GM13977 (cell line): ENCODE measurements at regions not wholly inside any gene's neighbourhood (a gene's known extent, or its start where the extent isn't known, plus 50 kb on each side); places are given as distances from the start of the nearest gene placed in this dataset.

Experiments used
- DNase-seq: peaks from one replicate; pipeline ENCODE4 v3.0.0; 2012; ENCODE audit warnings: low spot score
- CTCF ChIP-seq: IDR thresholded peaks from 2 replicates; pipeline ENCODE4 v1.5.1; 2012; ENCODE audit warnings: mild to moderate bottlenecking, control low read depth; ENCODE audit not compliant: insufficient read depth; ENCODE audit errors: extremely low read depth, missing control alignments
- in situ Hi-C: fragments of 300-500 bp; cut with MboI; formaldehyde crosslinking; loops from one replicate; pipeline ENCODE4 v1.12.0; 2022; ENCODE audit warnings: low sequenced_read_pairs, low pct_unique_long_range_greater_than_20kb, mixed read lengths, inconsistent platforms; ENCODE audit not compliant: unreplicated experiment

GRCh38 chr1:10941891-10942541 is 70.4 kb upstream of the TARDBP start:
- peak; percentile 93 for TF ChIP-seq CTCF
- DNase-seq, result peak; percentile 83
- in situ Hi-C loops, result loop anchor here (25.0 kb wide), 1 partner anchor 430 kb away; no protein-coding TSS in a partner anchor

GRCh38 chr1:10942542-10942912 is 69.9 kb upstream of the TARDBP start:
- DNase-seq, result no peak
- no peak for TF ChIP-seq CTCF
- in situ Hi-C loops, result loop anchor here (25.0 kb wide), 1 partner anchor 430 kb away; no protein-coding TSS in a partner anchor

- TF ChIP-seq CTCF, result no peak
- in situ Hi-C loops, result loop anchor here (25.0 kb wide), 1 partner anchor 431 kb away; no protein-coding TSS in a partner anchor
Observed at GRCh38 chr1:10943041-10943440, 69.4 kb upstream of the TARDBP start.

GRCh38 chr1:10943991-10944730 is 68.3 kb upstream of the TARDBP start:
- no peak for TF ChIP-seq CTCF

More at GRCh38 chr1:10943041-10943440, 69.4 kb upstream of the TARDBP start:
- no peak for DNase-seq

GRCh38 chr1:10945991-10946509 is 66.4 kb upstream of the TARDBP start:
- DNase-seq, result no peak
- in situ Hi-C loops, result loop anchor here (25.0 kb wide), 1 partner anchor 434 kb away; no protein-coding TSS in a partner anchor
- TF ChIP-seq CTCF, result no peak

More at GRCh38 chr1:10943991-10944730, 68.3 kb upstream of the TARDBP start:
- no peak for DNase-seq
- in situ Hi-C loops, result loop anchor here (25.0 kb wide), 1 partner anchor 432 kb away; no protein-coding TSS in a partner anchor

- TF ChIP-seq CTCF, result no peak
- in situ Hi-C loops, result loop anchor here (25.0 kb wide), 1 partner anchor 435 kb away; no protein-coding TSS in a partner anchor
- DNase-seq, result no peak
Observed at GRCh38 chr1:10947181-10947580, 65.3 kb upstream of the TARDBP start.
